CD4-positive, alpha-beta T cell treated with Interleukin-10 for 1 hour (primary cell): ENCODE measurements at regions not wholly inside any gene's neighbourhood (a gene's known extent, or its start where the extent isn't known, plus 50 kb on each side); places are given as distances from the start of the nearest gene placed in this dataset.
"Not testable (repeated sequence)": the region's sequence is repeated elsewhere in the genome, so short reads cannot be mapped to it uniquely, and the experiment has no call there.

Experiments used
- DNase-seq: peaks from one replicate; pipeline ENCODE4 v3.0.0-alpha.2; 2020

DNA sequence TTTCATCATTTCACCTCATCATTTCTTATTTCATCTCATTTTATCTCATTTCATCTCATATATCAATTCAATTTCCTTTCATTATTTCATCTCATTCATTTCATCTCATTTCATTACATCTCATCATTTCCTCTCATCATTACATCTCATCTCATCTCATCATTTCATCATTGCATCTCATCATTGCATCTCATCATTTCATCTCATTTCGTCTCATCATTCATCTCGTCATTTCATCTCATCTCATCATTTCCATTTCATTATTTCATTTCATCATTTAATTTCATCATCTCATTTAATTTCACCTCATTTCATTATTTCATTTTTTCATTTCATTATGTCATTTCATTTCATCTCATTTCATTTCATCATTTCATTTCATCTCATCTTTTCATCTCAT is 168.5 kb upstream of the FAM72C start:
- DNase-seq = not testable (repeated sequence)

DNA sequence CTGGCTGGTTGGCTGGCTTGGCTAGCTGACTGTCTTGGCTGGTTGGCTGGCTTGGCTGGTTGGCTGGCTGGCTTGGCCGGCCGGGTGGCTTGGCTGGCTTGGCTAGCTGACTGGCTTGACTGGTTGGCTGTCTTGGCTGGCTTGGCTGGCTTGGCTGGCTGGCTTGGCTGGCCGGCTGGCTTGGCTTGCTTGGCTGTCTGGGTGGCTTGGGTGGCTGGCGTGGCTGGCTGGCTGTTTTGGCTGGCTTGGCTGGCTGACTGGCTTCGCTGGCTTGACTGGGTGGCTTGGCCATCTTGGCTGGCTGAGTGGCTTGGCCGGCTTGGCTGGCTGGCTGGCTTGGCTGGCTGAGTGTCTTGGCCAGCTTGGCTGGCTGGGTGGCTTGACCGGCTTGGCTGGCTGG is 133.2 kb upstream of the FAM72C start:
- DNase-seq = not testable (repeated sequence)

DNA sequence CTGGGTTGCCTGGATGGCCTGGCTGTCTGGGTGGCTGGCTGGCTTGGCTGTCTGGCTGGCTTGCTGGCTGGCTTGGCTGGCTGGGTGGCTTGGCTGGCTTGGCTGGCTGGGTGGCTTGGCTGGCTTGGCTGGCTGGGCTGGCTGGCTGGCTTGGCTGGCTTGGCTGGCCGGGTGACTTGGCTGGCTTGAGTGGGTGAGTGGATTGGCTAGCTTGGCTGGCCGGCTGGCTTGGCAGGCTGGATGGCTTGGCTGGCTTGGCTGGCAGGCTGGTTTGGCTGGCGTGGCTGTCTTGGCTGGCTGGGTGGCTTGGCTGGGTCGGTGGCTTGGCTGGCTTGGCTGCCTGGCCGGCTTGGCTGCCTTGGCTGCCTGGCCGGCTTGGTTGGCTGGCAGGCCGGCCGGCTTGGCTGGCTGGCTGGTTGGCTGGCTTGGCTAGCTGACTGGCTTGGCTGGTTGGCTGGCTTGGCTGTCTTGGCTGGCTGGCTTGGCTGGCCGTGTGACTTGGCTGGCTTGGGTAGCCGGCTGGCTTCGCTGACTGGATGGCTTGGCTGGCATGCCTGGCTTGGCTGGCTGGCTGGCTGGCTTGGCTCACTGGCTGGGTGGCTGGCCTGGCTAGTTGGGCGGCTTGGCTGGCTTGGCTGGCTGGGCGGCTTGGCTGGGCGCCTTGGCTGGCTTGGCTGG is 132.4 kb upstream of the FAM72C start:
- peak; percentile 14 for DNase-seq

DNA sequence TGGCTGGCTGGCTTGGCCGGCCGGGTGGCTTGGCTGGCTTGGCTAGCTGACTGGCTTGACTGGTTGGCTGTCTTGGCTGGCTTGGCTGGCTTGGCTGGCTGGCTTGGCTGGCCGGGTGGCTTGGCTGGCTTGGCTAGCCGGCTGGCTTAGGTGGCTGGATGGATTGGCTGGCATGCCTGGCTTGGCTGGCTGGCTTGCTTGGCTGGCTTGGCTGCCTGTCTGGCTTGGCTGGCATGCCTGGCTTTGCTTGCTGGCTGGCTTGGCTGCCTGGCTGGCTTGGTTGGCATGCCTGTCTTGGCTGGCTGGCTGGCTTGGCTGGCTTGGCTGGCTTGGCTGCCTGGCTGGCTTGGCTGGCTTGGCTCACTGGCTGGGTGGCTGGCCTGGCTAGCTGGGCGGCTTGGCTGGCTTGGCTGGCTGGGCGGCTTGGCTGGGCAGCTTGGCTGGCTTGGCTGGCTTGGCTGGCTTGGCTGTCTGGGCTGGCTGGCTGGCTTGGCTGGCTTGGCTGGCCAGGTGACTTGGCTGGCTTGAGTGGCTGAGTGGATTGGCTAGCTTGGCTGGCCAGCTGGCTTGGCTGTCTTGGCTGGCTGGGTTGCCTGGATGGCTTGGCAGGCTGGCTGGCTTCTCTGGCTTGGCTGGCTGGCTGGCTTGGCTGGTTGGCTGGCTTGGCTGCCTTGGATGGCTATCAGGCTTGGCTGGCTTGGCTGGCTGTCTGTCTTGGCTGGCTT is 131.5 kb upstream of the FAM72C start:
- DNase-seq = peak; percentile 29

DNA sequence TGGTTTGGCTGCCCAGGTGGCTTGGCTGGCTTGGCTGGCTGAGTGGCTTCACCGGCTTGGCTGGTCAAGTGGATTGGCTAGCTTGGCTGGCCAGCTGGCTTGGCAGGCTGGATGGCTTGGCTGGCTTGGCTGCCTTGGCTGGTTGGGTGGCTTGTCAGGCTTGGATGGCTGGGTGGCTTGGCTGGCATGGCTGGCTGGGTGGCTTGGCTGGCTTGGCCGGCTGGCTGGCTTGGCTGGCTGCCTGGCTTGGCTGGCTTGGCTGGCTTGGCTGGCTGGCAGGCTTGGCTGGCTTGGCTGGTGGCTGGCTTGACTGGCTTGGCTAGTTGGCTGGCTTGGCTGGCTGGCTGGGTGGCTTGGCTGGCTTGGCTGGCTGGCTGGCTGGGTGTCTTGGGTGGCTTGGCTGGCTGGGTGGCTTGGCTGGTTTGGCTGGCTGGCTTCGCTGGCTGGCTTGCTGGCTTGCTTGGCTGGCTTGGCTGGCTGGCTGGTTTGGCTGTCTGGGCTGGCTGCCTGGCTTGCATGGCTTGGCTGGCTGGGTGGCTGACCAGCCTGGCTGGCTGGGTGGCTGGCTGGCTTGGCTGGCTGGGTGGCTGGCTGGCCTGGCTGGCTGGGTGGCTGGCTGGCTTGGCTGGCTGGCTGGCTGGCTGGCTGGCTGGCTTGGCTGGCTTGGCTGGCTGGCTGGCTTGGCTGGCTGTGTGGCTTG is 130.4 kb upstream of the FAM72C start:
- not testable (repeated sequence) for DNase-seq

DNA sequence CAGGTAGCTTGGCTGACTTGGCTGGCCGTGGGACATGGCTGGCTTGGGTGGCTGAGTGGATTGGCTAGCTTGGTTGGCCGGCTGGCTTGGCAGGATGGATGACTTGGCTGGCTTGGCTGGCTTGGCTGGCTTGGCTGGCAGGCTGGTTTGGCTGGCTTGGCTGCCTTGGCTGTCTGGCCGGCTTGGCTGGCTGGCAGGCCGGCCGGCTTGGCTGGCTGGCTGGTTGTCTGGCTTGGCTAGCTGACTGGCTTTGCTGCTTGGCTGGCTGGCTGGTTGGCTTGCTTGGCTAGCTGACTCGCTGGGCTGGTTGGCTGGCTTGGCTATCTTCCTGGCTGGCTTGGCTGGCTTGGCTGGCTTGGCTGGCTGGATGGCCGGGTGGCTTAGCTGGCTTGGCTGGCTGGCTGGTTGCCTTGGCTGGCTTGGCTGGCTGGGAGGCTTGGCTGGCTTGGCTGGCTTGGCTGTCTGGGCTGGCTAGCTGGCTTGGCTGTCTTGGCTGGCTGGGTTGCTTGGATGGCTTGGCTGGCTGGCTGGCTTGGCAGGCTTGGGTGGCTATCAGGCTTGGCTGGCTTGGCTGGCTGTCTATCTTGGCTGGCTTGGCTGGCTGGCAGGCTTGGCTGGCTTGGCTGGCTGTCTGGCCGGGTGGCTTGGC is 129.7 kb upstream of the FAM72C start:
- no peak for DNase-seq

DNA sequence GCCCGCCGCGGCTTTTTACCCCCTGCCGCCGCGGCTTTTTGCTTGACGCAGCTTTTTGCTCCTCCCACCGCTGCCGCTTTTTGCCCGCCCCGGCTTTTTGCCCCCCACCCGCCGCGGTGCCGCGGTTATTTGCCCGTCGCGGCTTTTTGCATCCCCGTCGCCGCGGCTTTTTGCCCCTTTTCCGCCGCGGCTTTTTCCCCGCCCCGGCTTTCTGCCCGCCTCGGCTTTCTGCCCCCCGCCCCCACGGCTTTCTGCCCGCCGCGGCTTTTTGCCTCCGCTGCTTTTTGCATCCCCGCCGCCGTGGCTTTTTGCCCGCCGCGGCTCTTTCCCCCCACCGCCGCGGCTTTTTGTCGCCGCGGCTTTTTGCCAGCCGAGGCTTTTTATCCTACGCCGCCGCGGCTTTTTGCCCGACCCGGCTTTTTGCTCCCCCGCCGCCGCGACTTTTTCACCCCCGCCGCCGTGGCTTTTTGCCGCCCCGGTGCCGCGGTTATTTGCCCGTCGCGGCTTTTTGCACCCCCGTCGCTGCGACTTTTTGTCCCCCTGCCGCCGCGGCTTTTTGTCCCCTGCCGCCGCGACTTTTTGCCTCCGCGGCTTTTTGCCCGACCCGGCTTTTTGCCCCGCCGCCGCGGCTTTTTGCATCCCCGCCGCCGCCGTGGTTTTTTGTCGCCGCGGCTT is 105.5 kb upstream of the FAM72C start:
- peak; percentile 59 for DNase-seq

DNA sequence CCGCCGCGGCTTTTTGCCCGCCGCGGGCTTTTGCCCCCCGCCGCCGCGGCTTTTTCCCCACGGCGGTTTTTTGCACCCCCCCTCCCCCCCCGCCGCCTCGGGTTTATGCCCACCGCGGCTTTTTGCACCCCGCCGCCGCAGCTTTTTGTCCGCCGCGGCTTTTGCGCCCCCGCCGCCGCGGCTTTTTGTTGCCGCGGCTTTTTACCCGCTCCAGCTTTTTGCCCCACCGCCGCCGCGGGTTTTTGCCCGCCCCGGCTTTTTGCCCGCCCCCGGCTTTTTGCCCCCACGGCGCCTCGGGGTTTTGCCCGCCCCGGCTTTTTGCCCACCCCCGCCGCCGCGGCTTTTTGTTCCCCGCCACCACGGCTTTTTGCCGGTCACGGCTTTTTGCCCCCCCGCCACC is 104.9 kb upstream of the FAM72C start:
- peak; percentile 30 for DNase-seq

DNA sequence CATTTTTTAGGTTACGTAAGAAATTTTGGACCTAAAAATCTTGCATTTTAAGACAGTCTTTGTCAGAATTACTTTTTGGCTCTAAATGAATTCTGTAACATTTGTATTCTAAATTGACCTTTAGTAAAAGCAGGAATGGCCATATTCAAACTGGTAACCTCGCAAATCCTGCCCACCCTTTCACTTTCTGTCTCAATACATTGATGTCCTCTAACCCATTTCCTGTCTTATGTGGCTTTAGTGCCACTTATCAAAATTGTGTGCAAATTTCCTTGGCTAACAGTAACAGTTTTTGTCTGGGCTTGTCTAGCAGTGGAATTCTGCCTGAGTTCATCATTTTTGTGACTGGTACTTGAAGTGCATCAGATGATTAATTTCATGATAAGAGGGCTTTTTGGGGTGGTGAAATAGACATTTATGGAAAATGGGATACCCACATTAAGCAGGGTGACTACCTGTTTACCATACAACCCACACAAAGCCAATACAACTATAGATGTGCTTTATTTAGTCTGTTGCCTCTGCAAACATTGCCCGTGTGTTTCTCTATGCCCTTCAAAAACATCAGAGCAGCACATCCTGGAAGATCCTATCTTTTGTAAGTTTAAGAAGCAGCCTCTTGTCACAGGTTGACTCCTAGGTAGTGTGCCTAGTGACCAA is 98.7 kb upstream of the FAM72C start:
- DNase-seq = not testable (repeated sequence)

DNA sequence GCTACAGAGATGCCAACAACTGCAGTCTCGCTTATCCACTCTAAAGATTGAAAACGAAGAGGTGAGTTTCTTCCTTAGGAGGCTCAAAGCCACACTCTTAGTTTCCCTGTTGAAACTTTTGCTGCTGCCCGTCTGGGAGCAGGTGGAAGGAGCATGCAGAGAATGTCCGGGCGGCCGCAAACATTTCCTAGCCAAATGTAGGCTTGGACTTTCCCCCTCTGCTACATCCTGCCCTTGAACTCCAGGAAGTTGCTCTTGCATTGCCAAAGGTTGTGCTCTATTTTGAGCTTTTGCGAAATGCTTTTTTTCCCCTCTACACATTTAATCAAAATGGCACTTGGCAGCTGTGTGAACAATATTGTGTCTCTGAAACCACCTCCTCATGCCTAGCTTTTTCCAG is 95.3 kb upstream of the FAM72C start:
- not testable (repeated sequence) for DNase-seq

DNA sequence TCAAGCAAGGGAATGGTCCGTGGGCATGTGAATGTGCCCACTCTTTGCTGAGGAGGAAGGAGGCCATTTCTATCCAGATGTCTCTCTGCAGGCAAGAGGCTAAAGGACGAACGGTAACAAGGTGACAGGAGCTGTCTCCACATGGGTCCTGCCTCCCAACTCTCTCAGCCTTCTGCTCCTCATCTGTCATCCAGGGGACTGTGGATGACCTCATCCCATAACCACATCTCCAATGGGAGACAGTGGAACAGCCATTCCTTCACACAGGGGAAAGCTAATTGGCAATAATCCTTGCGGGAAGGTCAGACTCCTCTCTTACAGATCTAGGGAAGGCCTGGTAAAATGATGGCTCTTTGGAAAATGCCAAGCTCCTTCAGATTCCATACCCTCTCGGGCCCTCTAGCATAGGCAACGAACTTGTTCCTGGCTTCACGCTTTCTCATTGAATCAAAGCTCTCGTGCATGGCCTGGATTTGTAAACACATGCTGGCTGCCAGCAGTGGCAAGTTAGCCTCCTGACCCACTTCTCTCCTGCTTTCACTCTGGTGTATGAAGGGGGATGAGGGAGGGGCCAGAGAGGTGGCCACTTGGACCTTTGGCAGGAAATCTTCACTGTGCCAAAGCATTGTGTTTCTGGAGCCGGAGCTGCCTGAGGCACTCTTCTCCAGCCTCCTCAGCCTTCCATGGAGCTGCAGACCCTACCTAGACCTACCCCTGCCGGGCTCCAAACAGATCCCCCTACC is 94.5 kb upstream of the FAM72C start:
- not testable (repeated sequence) for DNase-seq

DNA sequence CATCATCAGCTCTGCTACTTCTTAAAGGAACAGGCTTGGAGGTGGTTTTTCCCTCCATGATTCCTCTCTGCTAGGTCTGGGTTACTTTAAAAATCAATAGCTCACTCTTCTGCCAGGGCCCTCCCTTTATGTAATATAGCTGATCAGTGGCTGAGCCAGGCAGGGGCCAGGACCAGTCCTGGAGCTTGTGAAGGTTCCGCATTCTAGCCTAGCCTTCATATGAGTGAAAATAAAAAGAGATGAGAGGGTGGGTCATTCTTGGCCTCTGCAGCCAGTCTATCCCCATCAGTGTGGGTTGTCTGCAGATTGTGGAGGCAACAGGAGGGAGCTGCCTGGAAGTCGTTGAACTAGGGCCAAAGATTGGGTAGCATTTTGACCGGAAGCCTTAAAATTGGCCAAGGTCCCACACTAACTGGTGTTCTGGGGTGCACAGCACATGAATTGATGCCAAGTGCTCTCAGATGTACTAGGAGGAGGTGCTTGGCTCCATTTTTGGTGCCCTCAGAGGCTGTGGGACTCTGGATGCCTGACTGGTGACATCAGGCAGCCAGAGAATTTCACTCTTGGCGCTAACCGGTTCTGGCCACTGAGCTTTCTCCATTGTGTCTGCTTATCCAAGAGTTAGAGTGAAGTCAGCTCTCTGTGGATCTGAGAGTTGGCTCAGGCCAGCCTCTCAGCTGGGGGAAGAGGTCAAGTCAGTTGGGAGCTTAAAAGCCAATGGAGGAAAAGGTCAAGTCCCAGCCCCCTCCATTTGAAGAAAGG is 93.7 kb upstream of the FAM72C start:
- not testable (repeated sequence) for DNase-seq

DNA sequence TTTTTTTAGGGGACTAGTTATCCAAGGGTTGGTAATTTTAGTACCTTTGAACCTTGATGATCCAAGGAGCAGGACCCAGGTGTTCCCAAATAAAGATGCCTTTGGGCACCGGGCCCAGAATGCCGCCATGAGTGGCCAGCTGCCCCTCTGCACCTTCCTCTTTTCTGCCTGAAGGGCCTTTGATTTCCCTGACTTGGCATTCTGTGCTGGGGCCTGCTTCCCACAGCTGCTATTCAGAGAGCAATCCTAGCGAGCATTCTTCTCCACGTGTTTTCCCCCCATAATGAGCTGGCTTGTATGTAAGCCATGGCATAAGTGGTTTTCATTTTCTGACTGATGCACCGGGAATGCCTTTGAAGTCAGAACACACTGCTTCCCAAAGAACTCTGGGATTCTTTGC is 77.6 kb upstream of the FAM72C start:
- DNase-seq = not testable (repeated sequence)

DNA sequence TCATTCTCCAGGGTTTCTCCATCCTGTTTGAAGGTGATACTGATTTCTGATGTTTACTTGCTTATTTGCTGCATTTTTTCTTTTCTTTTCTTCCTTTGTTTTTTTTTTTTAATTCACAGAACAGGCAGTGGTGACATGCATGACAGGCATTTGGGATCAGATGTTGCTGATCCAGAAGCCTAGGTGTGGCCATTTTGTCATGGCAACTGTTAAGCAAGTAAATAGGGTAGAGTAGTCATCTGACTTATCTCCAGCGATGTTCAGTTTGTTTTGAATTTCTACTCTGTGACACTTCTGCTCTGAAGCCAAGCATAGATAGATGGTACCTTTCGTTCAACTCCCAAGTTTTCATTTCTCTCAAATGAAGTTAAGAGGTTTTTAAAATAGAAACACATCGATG is 74.9 kb upstream of the FAM72C start:
- DNase-seq = not testable (repeated sequence)

DNA sequence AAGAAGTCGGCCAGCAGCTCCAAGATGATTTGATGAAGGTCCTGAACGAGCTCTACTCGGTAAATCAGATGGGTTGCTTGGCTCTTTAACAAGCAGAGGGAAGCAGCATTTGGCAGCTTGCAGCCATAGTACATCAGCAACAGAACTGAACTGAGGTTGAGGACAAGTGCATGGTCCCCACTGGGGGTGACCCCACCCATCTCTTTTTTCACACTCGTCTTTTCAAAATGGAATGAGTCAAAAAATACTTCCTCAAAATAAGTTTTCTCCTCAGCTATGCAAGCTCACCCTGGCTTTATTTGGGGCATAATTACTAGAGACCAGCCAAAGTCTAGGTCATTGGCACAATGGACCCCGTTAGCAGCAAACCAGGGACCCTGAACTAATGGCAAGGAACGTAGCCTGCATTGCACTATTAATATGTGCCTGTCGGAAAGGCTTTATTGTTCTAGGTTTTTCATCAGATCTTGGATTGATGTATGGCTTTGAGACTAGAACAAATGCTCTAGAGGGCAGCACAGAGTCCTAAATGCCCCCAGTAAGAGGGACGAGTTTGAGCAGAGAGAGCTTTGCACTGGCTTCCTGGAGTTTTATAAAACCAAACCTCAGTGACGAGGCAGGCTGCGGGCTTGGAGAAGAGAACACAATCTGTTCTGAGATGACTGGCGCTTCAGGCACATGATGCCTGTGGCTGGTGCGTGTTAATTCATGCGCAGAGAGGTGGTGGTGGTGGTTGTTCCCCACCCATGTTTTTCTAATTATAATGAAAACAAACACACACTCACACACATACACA is 74.2 kb upstream of the FAM72C start:
- peak; percentile 15 for DNase-seq

DNA sequence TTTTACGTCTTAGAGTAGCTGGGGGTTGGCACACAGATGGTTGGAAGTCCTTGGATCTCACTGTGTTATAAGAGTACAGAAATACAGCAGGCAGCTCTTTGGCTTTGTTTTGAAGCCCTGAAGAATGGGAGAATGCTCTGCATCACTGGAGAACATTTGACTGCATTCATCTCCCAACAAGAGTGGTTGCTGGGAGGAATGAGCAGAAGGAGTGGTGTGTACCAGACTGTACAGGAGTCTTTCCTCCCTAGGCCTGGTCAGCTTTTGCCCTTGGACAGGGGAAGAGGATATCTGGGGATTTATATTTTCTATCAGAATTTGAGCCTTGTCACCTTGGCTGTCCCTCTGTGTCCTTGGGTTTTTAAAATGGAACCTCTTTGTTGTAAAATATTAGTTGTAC is 70.5 kb upstream of the FAM72C start:
- DNase-seq = not testable (repeated sequence)

DNA sequence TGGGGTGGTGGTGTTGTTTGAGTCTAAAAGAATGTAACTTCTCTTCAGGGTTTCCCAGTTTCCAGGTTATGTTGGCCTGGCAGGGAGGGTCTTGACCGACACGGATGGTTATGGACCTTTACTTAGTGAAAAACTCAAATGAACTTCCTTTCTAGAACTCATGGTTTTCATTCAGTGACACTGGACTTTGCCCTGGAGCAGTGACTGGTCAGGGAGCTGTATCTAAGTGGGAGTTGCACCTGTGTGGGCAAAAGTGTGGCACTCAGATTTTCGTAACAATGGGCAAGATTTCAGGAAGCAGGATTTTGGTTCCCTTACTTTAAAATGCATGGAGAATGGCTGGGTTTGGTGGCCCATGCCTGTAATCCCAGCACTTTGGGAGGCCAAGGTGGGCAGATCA is 68.5 kb upstream of the FAM72C start:
- DNase-seq = not testable (repeated sequence)

DNA sequence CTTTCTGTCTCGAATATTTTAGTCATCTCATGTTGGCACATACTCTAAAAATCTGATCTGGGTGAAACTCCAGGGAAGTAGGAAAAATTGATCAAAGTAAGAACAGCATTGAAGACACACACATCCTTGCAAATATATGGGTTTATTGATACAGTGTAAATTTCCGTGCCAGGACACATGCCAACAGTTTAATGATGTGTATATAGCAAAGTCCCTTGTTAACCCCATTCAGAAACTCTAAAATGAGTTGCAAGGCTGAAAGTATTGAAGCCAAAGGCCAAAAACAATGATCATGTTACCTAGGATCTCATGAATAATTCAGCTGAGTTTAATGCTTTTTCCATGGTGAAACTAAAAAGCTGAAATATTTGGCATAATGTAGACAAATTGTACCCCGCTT is 62.3 kb upstream of the FAM72C start:
- not testable (repeated sequence) for DNase-seq

DNA sequence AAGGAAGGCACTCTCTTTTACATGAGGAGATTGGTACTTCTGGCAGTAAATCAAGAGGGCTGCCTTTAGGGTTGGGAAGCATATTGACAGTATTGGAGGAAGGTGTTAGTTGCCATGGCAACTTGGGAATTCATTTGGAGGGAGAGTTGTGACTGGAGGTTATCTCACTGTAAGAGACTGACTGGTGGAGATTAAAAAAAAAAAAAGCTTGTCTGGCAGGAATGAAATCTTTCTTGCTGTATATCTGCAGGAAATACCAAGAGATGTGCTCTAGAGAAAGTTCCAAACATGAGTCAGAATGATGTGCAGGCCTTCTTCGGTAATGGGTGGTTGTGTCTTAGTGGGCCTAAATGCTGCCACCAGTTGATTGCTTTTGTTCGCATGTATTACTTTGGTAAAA is 59.8 kb upstream of the FAM72C start:
- not testable (repeated sequence) for DNase-seq

DNA sequence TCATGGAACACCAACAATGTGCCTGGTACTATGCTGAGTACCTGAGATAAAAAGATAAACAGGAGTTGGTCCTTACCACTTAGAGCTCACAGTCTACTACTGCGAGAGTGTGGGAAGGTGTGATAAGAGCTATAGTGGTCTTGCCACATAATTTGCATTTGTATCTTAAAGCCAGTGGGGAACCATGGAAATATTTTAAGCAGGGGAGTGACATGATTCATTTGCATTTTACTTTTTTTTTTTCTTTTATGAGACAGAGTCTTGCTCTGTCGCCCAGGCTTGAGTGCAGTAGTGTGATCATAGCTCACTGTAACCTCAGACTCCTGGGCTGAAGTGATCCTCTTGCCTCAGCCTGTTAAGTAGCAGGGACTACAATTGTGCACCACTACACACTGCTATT is 54.2 kb upstream of the FAM72C start:
- DNase-seq = not testable (repeated sequence)
